K562 (cell line): ENCODE measurements at regions not wholly inside any gene's neighbourhood (a gene's known extent, or its start where the extent isn't known, plus 50 kb on each side); places are given as distances from the start of the nearest gene placed in this dataset.

Experiments used
- ATAC-seq: fragments of 200-7000 bp; cut with Tn5 transposase; 3 replicates; pipeline ENCODE4 v1.9.1; 2020; ENCODE audit warnings: moderate library complexity
- BruUV-seq: library from RNA; stranded (reverse); fragments of 400-500 nt; replicated peaks from 2 replicates; lab custom pipeline; 2021; lab: Mats Ljungman, UMichigan
- CTCF ChIA-PET: fragments of 300-600 bp; formaldehyde crosslinking; extraction: SDS; loops from one replicate; lab custom pipeline; 2021; ENCODE audit warnings: low intra/inter-chr PET ratio; lab: Yijun Ruan, JAX
- POLR2A ChIA-PET: fragments of 300-600, 350-650 bp; sonication (Branson Sonifier 250); formaldehyde crosslinking; extraction: SDS; loops from one replicate; lab custom pipeline; 2021; ENCODE audit warnings: antibody characterized with exemption, inconsistent platforms; lab: Yijun Ruan, JAX
- DNase-seq, 4 experiments: peaks; one replicate each; pipeline versions ENCODE4 v3.0.0 to v3.0.0-alpha.2; 2011 to 2018; ENCODE audit warnings: low spot score in 3 of 4, mixed read lengths in 3 of 4; ENCODE audit errors: extremely low read depth in 1 of 4
- FAIRE-seq: peaks from 2 replicates; lab custom pipeline; 2011; peaks lifted over from hg19 to GRCh38; lab: Jason Lieb, UNC
- H2AFZ ChIP-seq: 2 replicates; pipeline ENCODE4 v1.6.0; 2011; ENCODE audit warnings: low read depth, low read length, control low read depth, inconsistent platforms
- H3K27ac ChIP-seq: fragments of 200-600 bp; 3 replicates; pipeline ENCODE4 v1.8.0; 2011; ENCODE audit warnings: low read depth, mild to moderate bottlenecking, control low read depth, inconsistent platforms, low read length, moderate library complexity, mixed read lengths; ENCODE audit errors: extremely low read depth
- H3K27me3 ChIP-seq, 2 experiments: fragments of 300-600 bp in 1 of 2; 2 replicates in 1 of 2; 3 replicates in 1 of 2; pipeline versions ENCODE4 v1.6.0 to v1.8.0; 2011; ENCODE audit warnings: inconsistent platforms in 2 of 2, low read length in 2 of 2, mild to moderate bottlenecking in 1 of 2, mixed read lengths in 1 of 2, moderate library complexity in 1 of 2; ENCODE audit not compliant: control insufficient read depth in 2 of 2, insufficient read depth in 2 of 2
- H3K36me3 ChIP-seq: fragments of 300-600 bp; 3 replicates; pipeline ENCODE4 v1.8.0; 2011; ENCODE audit warnings: mild to moderate bottlenecking, low read length, inconsistent platforms; ENCODE audit not compliant: control insufficient read depth, insufficient read depth
- H3K4me1 ChIP-seq, 2 experiments: fragments of 200-600 bp in 1 of 2; replicated peaks in 1 of 2; 2 replicates in 1 of 2; 3 replicates in 1 of 2; pipeline versions ENCODE4 v1.5.1 to v1.8.0; 2011; ENCODE audit warnings: inconsistent platforms in 2 of 2, low read length in 2 of 2, mild to moderate bottlenecking in 1 of 2, mixed read lengths in 1 of 2, moderate library complexity in 1 of 2; ENCODE audit not compliant: control insufficient read depth in 2 of 2, insufficient read depth in 2 of 2
- H3K4me2 ChIP-seq: 2 replicates; pipeline ENCODE4 v1.6.1; 2011; ENCODE audit warnings: low read length, control low read depth, inconsistent platforms, mixed read lengths; ENCODE audit not compliant: insufficient read depth
- H3K4me3 ChIP-seq: fragments of 200-600 bp; sonication (generic), shearing (Covaris generic); 2 replicates; pipeline ENCODE4 v1.5.1; 2016; ENCODE audit warnings: control low read depth, inconsistent platforms
- H3K79me2 ChIP-seq: fragments of 200-600 bp; 3 replicates; pipeline ENCODE4 v1.8.0; 2011; ENCODE audit warnings: low read length, inconsistent platforms; ENCODE audit not compliant: control insufficient read depth, insufficient read depth
- H3K9ac ChIP-seq, 2 experiments: 2 replicates each; pipeline versions ENCODE4 v1.6.0 to v1.6.1; 2011; ENCODE audit warnings: low read depth in 2 of 2, low read length in 2 of 2, control low read depth in 1 of 2, inconsistent platforms in 1 of 2, mild to moderate bottlenecking in 1 of 2, mixed read lengths in 1 of 2; ENCODE audit not compliant: insufficient read depth in 1 of 2
- H3K9me1 ChIP-seq: one replicate; pipeline ENCODE4 v1.6.0; 2011; ENCODE audit warnings: inconsistent platforms, mild to moderate bottlenecking, low read length, moderate library complexity; ENCODE audit not compliant: control insufficient read depth, insufficient read depth
- H3K9me3 ChIP-seq: replicated peaks from 2 replicates; pipeline ENCODE4 v1.5.1; 2011; ENCODE audit warnings: low read depth, low read length, inconsistent platforms; ENCODE audit not compliant: control insufficient read depth, insufficient read depth
- H4K20me1 ChIP-seq: replicated peaks from 2 replicates; pipeline ENCODE4 v1.6.1; 2011; ENCODE audit warnings: low read length, inconsistent platforms, mixed read lengths; ENCODE audit not compliant: control insufficient read depth, insufficient read depth
- MIER1 ChIP-seq: fragments of 450-650 bp; IDR thresholded peaks from 2 replicates; pipeline ENCODE4 v1.6.1; 2016; ENCODE audit warnings: antibody characterized with exemption, mild to moderate bottlenecking, low read depth
- ZNF668 ChIP-seq: fragments of 250-450 bp; sonication (Bioruptor Pico); IDR thresholded peaks from 2 replicates; pipeline ENCODE4 v1.8.0; 2022; ENCODE audit warnings: mild to moderate bottlenecking, inconsistent platforms
- WGBS: fragments of 100-300 bp; shearing (Covaris generic); methylation state at CpG from one replicate; pipeline ENCODE4 v1.1.6; 2016; ENCODE audit warnings: low coverage, mixed read lengths; ENCODE audit not compliant: insufficient coverage; ENCODE audit errors: missing lambda C conversion rate; 5-methylcytosine and 5-hydroxymethylcytosine counted together
- in situ Hi-C: fragments of 300-500 bp; cut with MboI; formaldehyde crosslinking; loops from 4 replicates; pipeline ENCODE4 v1.15.0; 2018; ENCODE audit warnings: inconsistent platforms, mixed read lengths
- intact Hi-C: fragments of 100-400 bp; cut with micrococcal nuclease; formaldehyde crosslinking; loops from 2 replicates; pipeline ENCODE4 v1.14.2; 2022
- TF ChIP-seq, protein P1 (sequence below): fragments of 250-450 bp; sonication (Bioruptor Pico); IDR thresholded peaks from 2 replicates; pipeline ENCODE4 v1.4.0; 2020; ENCODE audit warnings: mild to moderate bottlenecking, moderate library complexity

DNA sequence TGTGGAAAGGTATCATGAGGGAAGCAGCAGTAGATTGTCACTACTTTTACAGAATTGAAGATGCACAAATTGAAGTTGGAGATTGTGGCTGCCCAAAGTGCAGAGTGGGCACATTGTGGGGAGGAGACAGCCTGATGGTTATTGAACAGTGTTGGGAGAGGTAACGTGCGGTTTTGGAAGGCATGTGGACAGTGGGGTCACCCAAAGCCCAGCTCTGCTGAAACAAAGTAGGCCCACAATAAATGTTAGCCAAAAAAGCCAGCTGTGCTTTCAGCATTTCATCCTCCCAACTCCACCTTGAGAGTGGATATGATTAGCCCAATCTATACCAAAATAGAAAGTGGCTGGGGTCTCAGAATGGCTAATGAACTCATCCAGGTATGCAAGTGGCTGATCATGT, 96.7 kb downstream of the TMX1 start (continued):
- TF ChIP-seq ZNF668 (CRISPR knock-in tag), result no peak
- TF ChIP-seq, protein P1, sequence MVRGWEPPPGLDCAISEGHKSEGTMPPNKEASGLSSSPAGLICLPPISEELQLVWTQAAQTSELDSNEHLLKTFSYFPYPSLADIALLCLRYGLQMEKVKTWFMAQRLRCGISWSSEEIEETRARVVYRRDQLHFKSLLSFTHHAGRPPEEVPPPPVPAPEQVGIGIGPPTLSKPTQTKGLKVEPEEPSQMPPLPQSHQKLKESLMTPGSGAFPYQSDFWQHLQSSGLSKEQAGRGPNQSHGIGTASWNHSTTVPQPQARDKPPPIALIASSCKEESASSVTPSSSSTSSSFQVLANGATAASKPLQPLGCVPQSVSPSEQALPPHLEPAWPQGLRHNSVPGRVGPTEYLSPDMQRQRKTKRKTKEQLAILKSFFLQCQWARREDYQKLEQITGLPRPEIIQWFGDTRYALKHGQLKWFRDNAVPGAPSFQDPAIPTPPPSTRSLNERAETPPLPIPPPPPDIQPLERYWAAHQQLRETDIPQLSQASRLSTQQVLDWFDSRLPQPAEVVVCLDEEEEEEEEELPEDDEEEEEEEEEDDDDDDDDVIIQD (CRISPR knock-in tag), result no peak

DNA sequence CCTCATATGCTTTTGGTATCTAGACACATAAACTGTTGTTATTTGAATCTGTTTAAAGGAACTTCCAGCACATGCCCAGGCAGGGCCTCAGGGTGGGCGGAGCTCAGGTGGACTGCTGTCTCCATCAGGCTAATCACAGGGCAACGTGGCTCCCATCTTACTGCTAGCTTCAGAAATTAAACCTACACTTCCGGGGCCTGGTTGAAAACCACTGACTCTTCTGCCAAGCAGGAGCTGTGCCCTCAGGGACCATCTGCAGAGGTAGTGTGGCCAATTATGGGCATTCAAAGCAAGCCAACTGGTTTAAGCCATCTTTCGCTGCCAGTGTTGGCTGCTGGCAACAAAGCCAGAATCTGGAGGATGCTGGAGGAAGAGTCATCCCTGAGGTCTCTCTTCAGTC, 97.5 kb downstream of the TMX1 start:
- DNase-seq (no peak), ATAC-seq (no peak), FAIRE-seq (no peak)
- in situ Hi-C loops, result no loop called here
- CTCF ChIA-PET, result no interaction called here
- no peaks in the 10 kb centered on the region for H3K9me3 ChIP-seq
- no peaks in the 10 kb centered on the region for H3K9me1 ChIP-seq
- POLR2A ChIA-PET, result no interaction called here
- H4K20me1 ChIP-seq, result no peaks in the 10 kb centered on the region
- BruUV-seq, result no TSS peak
- WGBS, result 0% methylated on average over 4 of the region's 4 CpGs
- no peak overlapping the region for H2AFZ ChIP-seq
- H3K9ac ChIP-seq, result no peak overlapping the region
- no peaks in the 10 kb centered on the region for H3K36me3 ChIP-seq
- no peak overlapping the region for H3K27ac ChIP-seq
- no peak overlapping the region for H3K4me3 ChIP-seq
- TF ChIP-seq MIER1, result no peak
- intact Hi-C loops, result no loop called here
- H3K79me2 ChIP-seq, result no peaks in the 10 kb centered on the region
- H3K4me2 ChIP-seq, result no peak overlapping the region
- no peaks in the 10 kb centered on the region for H3K27me3 ChIP-seq
- no peaks in the 10 kb centered on the region for H3K4me1 ChIP-seq
